IMR-90 (cell line): ENCODE measurements at regions not wholly inside any gene's neighbourhood (a gene's known extent, or its start where the extent isn't known, plus 50 kb on each side); places are given as distances from the start of the nearest gene placed in this dataset.

Source experiments
- ATAC-seq: fragments of 200-7000 bp; cut with Tn5 transposase; 2 replicates; pipeline ENCODE4 v1.9.1; 2020; ENCODE audit warnings: low read depth, mild to moderate bottlenecking, moderate library complexity
- BruUV-seq: library from RNA; stranded (reverse); fragments of 400-500 nt; replicated peaks from 2 replicates; lab custom pipeline; 2021; lab: Mats Ljungman, UMichigan
- CTCF ChIA-PET: fragments of 300-600 bp; formaldehyde crosslinking; extraction: SDS; loops from one replicate; lab custom pipeline; 2021; ENCODE audit warnings: antibody characterized with exemption; lab: Yijun Ruan, JAX
- POLR2A ChIA-PET: fragments of 300-600 bp; sonication (Branson Sonifier 250); formaldehyde crosslinking; loops from one replicate; lab custom pipeline; 2022; ENCODE audit warnings: antibody characterized with exemption; ENCODE audit not compliant: unreplicated experiment; lab: Charles Lee
- DNase-seq: peaks from one replicate; pipeline ENCODE4 v3.0.0; 2013
- H2AFZ ChIP-seq: replicated peaks from 2 replicates; pipeline ENCODE3; 2013; ENCODE audit warnings: low read length, mild to moderate bottlenecking; ENCODE audit not compliant: poor library complexity
- H2AK5ac ChIP-seq: 2 replicates; pipeline ENCODE4 v1.6.1; 2013; ENCODE audit warnings: low read depth, low read length, inconsistent platforms
- H2AK9ac ChIP-seq: replicated peaks from 2 replicates; pipeline ENCODE3; 2013; ENCODE audit warnings: mild to moderate bottlenecking, low read depth, low read length, moderate library complexity; ENCODE audit not compliant: poor library complexity
- H2BK120ac ChIP-seq: 2 replicates; pipeline ENCODE4 v1.6.1; 2013; ENCODE audit warnings: low read depth, low read length, inconsistent platforms
- H2BK15ac ChIP-seq: 3 replicates; pipeline ENCODE4 v1.6.1; 2013; ENCODE audit warnings: low read depth, low read length, inconsistent platforms
- H2BK20ac ChIP-seq: 2 replicates; pipeline ENCODE4 v1.6.1; 2013; ENCODE audit warnings: low read depth, mild to moderate bottlenecking, inconsistent platforms, low read length, moderate library complexity
- H2BK5ac ChIP-seq: 2 replicates; pipeline ENCODE4 v1.6.1; 2013; ENCODE audit warnings: mild to moderate bottlenecking, low read depth, low read length, inconsistent platforms; ENCODE audit not compliant: poor library complexity, severe bottlenecking
- H3K14ac ChIP-seq: replicated peaks from 2 replicates; pipeline ENCODE4 v1.6.1; 2013; ENCODE audit warnings: low read depth, low read length, inconsistent platforms
- H3K18ac ChIP-seq: 2 replicates; pipeline ENCODE4 v1.6.1; 2013; ENCODE audit warnings: low read depth, low read length, control low read depth
- H3K23ac ChIP-seq: 2 replicates; pipeline ENCODE4 v1.6.1; 2013; ENCODE audit warnings: low read depth, low read length, inconsistent platforms
- H3K27ac ChIP-seq: 2 replicates; pipeline ENCODE4 v1.5.1; 2013; ENCODE audit warnings: mild to moderate bottlenecking, control low read depth, low read length; ENCODE audit not compliant: insufficient read depth
- H3K27me3 ChIP-seq: 2 replicates; pipeline ENCODE4 v1.6.1; 2013; ENCODE audit warnings: low read length; ENCODE audit not compliant: control insufficient read depth, insufficient read depth
- H3K36me3 ChIP-seq: 2 replicates; pipeline ENCODE4 v1.6.1; 2013; ENCODE audit warnings: low read length, mixed read lengths; ENCODE audit not compliant: control insufficient read depth, insufficient read depth
- H3K4ac ChIP-seq: 2 replicates; pipeline ENCODE4 v1.6.1; 2013; ENCODE audit warnings: low read depth, low read length, inconsistent platforms
- H3K4me1 ChIP-seq: 2 replicates; pipeline ENCODE4 v1.6.1; 2013; ENCODE audit warnings: low read length, mixed read lengths; ENCODE audit not compliant: control insufficient read depth, insufficient read depth
- H3K4me2 ChIP-seq: 2 replicates; pipeline ENCODE4 v1.6.1; 2013; ENCODE audit warnings: low read depth, mild to moderate bottlenecking, control low read depth, low read length, moderate library complexity
- H3K4me3 ChIP-seq: 2 replicates; pipeline ENCODE4 v1.5.1; 2013; ENCODE audit warnings: low read depth, mild to moderate bottlenecking, control low read depth, low read length, moderate library complexity; ENCODE audit not compliant: insufficient read depth
- H3K56ac ChIP-seq: 2 replicates; pipeline ENCODE4 v1.6.1; 2013; ENCODE audit warnings: low read length, inconsistent platforms; ENCODE audit not compliant: insufficient read depth; ENCODE audit errors: extremely low read depth
- H3K79me1 ChIP-seq, 2 experiments: 2 replicates each; pipeline ENCODE4 v1.6.1; 2013; ENCODE audit warnings: low read length in 2 of 2, inconsistent platforms in 1 of 2, low read depth in 1 of 2
- H3K9ac ChIP-seq: 2 replicates; pipeline ENCODE4 v1.6.1; 2013; ENCODE audit warnings: low read depth, low read length, control low read depth
- H3K9me1 ChIP-seq: 2 replicates; pipeline ENCODE4 v1.6.1; 2013; ENCODE audit warnings: low read length, inconsistent platforms; ENCODE audit not compliant: insufficient read depth
- H3K9me3 ChIP-seq: 2 replicates; pipeline ENCODE4 v1.6.1; 2013; ENCODE audit warnings: low read length; ENCODE audit not compliant: control insufficient read depth, insufficient read depth
- H4K20me1 ChIP-seq: 2 replicates; pipeline ENCODE4 v1.6.1; 2013; ENCODE audit warnings: low read length, inconsistent platforms; ENCODE audit not compliant: insufficient read depth
- H4K5ac ChIP-seq: 2 replicates; pipeline ENCODE4 v1.6.1; 2013; ENCODE audit warnings: mild to moderate bottlenecking, low read depth, low read length, control low read depth
- H4K8ac ChIP-seq, 2 experiments: 2 replicates each; pipeline ENCODE4 v1.6.1; 2013; ENCODE audit warnings: low read depth in 2 of 2, low read length in 2 of 2, control low read depth in 1 of 2, inconsistent platforms in 1 of 2
- H4K91ac ChIP-seq: 2 replicates; pipeline ENCODE4 v1.6.1; 2013; ENCODE audit warnings: low read depth, low read length, inconsistent platforms; ENCODE audit not compliant: insufficient read depth
- BHLHE40 ChIP-seq: fragments of 150-350 bp; IDR thresholded peaks from 2 replicates; pipeline ENCODE4 v1.6.1; 2016; ENCODE audit warnings: mild to moderate bottlenecking, low read depth, low read length
- FOS ChIP-seq: fragments of 150-350 bp; IDR thresholded peaks from 2 replicates; pipeline ENCODE4 v1.6.1; 2016; ENCODE audit warnings: low read depth, low read length
- dilution Hi-C: fragments of 300-500 bp; cut with HindIII; formaldehyde crosslinking; loops from one replicate; pipeline ENCODE4 v1.14.3; 2018; ENCODE audit warnings: low sequenced_read_pairs; ENCODE audit not compliant: unreplicated experiment
- in situ Hi-C: fragments of 300-500 bp; cut with MboI; formaldehyde crosslinking; loops from 3 replicates; pipeline ENCODE4 v1.14.3; 2019; ENCODE audit warnings: low sequenced_read_pairs, inconsistent platforms, mixed read lengths
- intact Hi-C: fragments of 100-400 bp; cut with micrococcal nuclease; formaldehyde crosslinking; loops from 2 replicates; pipeline ENCODE4 v1.10.0; 2022

DNA sequence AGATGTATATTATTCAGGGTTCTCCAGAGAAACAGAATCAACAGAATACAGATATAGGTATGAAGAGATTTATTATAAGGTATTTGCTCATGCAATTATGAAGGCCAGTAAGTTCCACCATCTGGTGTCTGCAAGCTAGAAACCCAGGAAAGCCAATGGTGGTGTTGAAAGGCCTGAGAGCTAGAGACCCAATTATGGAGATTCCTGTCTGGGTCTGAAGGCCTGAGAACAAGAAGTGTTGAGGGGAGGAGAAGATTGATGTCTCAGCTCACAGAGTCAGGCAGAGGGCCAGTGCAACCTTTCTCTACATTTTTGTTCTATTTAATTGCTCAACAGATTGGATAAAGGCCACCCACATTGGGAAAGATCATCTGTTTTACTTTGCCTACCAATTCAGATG lies 524.2 kb upstream of the CRIM1 start:
- ATAC-seq = no peak
- no peak overlapping the region for H2AFZ ChIP-seq
- intact Hi-C loops (no loop called here), dilution Hi-C loops (no loop called here), in situ Hi-C loops (no loop called here)
- no peak overlapping the region for H4K91ac ChIP-seq
- no peak for DNase-seq
- no peak overlapping the region for H2AK5ac ChIP-seq
- no peak overlapping the region for H3K14ac ChIP-seq
- H3K4ac ChIP-seq = no peak overlapping the region
- TF ChIP-seq BHLHE40 = no peak
- no peak for TF ChIP-seq FOS
- H3K4me1 ChIP-seq = no peaks in the 10 kb centered on the region
- H4K5ac ChIP-seq = no peak overlapping the region
- H3K36me3 ChIP-seq = no peaks in the 10 kb centered on the region
- no peak overlapping the region for H4K8ac ChIP-seq
- no peaks in the 10 kb centered on the region for H4K20me1 ChIP-seq
- H2BK15ac ChIP-seq = no peak overlapping the region
- H3K27me3 ChIP-seq = no peaks in the 10 kb centered on the region
- H3K56ac ChIP-seq = no peak overlapping the region
- CTCF ChIA-PET = no interaction called here
- H3K9me3 ChIP-seq = no peaks in the 10 kb centered on the region
- no peak overlapping the region for H2BK5ac ChIP-seq
- no peak overlapping the region for H3K4me3 ChIP-seq
- no peak overlapping the region for H3K4me2 ChIP-seq
- POLR2A ChIA-PET = no interaction called here
- H3K23ac ChIP-seq = no peak overlapping the region
- no peak overlapping the region for H2AK9ac ChIP-seq
- no peaks in the 10 kb centered on the region for H3K9me1 ChIP-seq
- H3K79me1 ChIP-seq = no peaks in the 10 kb centered on the region
- H3K27ac ChIP-seq = no peak overlapping the region
- H3K18ac ChIP-seq = no peak overlapping the region
- no peak overlapping the region for H2BK120ac ChIP-seq
- BruUV-seq = no TSS peak
- H2BK20ac ChIP-seq = no peak overlapping the region
- no peak overlapping the region for H3K9ac ChIP-seq
